ENCODE measurements at regions not wholly inside any gene's neighbourhood (a gene's known extent, or its start where the extent isn't known, plus 50 kb on each side); places are given as distances from the start of the nearest gene placed in this dataset.
"Not testable (repeated sequence)": the region's sequence is repeated elsewhere in the genome, so short reads cannot be mapped to it uniquely, and the experiment has no call there.

- DNase-seq (ENCODE audit: low spot score), result no peak
Observed at GRCh38 chr1:219560856-219561255, 52.0 kb downstream of the ZC3H11B start.

- no peak for DNase-seq (ENCODE audit: low spot score)
Observed at GRCh38 chr1:219559899-219560298, 53.0 kb downstream of the ZC3H11B start.

- DNase-seq (ENCODE audit: low spot score), result no peak
Observed at GRCh38 chr1:219555806-219556205, 57.1 kb downstream of the ZC3H11B start.

DNA sequence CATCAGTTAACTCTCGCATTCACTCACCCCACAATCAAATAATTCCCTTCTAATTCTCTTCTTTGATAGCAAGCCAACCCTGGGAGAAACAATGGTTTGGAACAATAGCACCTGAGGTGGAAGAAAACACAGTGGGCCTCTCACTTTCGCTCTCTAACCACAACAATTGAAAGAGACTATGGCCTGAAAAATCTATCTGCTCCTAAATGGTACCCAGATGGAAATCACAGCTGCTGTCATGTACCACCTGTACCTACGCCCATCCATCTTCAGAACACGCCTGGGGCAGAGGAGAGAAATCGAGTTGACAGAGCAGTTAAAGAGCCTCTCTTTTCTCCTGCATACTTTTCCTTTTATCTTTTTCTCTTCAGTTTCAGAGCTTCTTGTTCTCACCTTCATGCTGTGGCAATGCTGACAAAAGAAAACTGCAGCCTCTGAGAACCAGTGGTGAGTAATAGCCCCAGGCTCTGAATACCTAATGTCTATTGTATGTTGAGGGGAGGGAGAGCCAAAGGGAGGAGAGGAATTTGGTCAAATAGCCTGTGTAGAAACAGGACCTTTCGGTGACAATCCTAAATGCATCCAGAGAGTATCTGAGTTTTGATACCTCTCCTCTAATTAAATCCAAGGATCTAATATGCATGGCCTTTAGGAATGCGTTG is 57.7 kb downstream of the ZC3H11B start:
- no peak for DNase-seq (ENCODE audit: low spot score)

DNA sequence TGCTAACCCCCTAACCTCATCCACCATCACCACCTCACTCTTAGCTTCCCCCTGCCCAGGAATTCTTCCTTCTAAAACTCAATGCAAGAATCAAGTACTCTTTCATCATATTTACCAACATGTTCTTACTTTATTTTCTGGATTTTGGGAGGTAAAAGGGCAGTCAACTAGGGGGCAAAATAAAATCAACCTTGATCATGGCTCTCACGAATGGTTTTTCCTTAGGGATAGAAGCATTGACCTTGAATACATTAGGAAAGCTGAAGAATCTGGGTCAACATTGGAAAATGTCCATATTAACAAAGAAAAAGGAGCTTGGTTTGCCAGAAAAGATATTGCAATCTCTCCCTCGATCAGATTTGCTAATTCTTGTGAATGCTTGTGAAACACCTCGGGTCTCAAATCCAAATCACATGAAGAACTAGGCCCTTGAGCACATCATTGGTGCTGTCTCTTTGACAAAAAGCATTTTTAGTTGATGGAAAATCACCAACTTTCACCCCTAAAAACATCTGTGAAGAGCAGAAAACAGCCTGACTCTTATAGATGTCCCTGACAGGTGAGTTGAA is 58.9 kb downstream of the ZC3H11B start:
- no peak for DNase-seq (ENCODE audit: low spot score)

DNA sequence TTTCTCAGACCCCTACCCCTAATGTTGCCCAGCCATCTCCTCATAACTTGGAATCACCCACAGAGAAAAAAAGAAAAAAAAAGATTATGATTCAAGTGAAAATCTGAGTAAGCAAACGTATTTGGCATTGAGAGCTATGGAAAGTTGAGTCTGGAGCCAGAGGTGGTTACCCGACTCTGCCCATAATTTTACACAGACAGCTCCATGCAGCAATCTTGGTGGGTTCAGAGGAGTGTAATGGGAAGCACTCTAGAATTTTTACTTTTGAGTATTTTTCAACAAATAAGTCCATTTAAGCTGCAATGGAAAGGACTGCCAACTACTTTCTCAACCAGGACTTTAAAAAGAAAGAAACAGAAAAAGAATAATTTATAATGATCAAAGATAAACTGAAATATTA is 62.7 kb downstream of the ZC3H11B start:
- DNase-seq (ENCODE audit: low spot score), result no peak

GRCh38 chr1:219549215-219549614 is 63.7 kb downstream of the ZC3H11B start:
- DNase-seq (ENCODE audit: low spot score), result no peak

GRCh38 chr1:219548386-219548785 is 64.5 kb downstream of the ZC3H11B start:
- DNase-seq (ENCODE audit: low spot score), result no peak

GRCh38 chr1:219545756-219546155 is 67.1 kb downstream of the ZC3H11B start:
- DNase-seq (ENCODE audit: low spot score), result not testable (repeated sequence)

DNA sequence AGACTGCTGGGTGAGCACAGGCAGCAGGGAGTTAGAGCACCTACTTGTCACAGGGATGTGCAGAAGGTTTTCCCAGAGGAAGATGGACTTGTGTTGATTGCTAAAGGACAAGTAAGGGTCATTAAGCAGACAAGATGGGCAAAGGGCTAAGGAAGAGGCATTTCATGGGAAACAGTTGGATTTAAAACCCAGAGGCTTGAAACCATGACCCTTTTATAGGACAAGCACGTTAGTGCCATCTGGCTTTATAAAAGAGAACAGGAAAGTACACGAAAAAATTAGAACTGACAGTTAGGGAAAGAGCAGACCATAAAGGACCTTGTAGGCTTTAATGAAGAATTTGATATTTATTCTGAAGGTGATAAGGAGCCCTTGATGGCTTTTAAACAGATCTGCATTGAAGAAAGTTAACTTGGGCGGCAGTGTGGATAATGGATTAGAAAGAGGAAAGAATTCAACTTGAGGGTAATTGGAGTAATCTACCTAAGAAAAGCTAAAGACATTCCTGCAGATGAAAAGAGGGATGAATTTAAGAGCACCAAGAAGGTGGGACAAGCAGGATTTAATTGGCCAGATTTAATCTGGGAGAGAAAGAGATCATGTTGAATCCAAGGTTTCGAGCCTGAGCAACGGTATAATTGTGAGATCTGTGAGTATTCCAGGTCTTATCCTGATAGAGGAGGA is 68.6 kb downstream of the ZC3H11B start:
- no peak for DNase-seq (ENCODE audit: low spot score)

DNA sequence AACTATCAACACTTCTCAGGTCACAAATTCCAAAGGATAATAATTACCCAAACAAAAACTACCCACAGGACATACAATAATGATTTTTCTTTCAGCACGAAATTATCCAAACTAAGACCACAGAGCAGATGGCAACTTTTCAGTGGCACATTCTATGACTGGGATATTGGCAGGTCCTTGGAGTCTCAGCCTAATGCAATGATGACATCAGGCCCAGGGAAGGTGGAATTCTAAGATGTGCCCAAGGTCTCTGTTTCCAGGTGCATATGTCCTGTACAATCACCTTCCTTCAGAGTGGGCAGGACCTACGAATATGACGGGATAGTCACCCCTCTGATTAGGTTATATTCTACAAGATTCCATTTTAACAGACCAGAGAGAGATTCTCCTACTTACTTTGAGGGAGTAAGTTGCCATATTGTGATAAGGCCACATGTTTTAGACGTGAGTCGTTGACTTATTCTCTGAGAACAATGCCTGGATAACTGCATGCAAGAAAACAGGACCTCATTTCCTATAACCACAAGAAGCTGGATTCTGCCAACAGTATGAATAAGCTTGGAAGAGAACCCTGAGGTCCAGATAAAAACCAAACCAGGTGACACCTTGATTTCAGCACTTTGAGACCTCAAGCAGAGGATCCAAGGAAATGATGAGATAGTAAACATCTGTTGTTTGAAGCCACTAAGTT is 69.9 kb downstream of the ZC3H11B start:
- DNase-seq (ENCODE audit: low spot score), result no peak

- DNase-seq (ENCODE audit: low spot score), result no peak
Observed at GRCh38 chr1:219541946-219542345, 71.0 kb downstream of the ZC3H11B start.

GRCh38 chr1:219539645-219540254 is 73.2 kb downstream of the ZC3H11B start:
- DNase-seq (ENCODE audit: low spot score), result no peak

DNA sequence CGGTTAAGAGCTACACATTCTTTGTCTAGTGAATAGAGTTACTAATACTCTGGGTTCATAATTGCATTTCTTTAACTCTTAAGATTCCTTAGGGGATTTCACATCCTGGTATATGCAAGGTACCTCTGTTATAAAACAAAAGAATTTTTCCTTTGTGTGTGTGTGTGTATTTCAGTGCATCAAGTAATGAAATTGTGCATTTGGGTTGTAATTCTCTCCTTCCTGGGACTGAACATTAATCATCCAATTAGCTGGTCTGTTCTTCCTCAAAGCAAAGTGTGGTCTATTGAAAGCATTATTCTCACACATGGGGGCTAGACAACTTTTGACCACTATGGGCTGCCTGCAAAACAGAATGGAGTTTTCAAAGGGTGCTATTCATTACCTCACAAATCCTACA is 74.0 kb downstream of the ZC3H11B start:
- DNase-seq (ENCODE audit: low spot score), result no peak

GRCh38 chr1:219537223-219537631 is 75.7 kb downstream of the ZC3H11B start:
- DNase-seq (ENCODE audit: low spot score), result no peak

- no peak for DNase-seq (ENCODE audit: low spot score)
Observed at GRCh38 chr1:219536038-219536437, 76.9 kb downstream of the ZC3H11B start.

DNA sequence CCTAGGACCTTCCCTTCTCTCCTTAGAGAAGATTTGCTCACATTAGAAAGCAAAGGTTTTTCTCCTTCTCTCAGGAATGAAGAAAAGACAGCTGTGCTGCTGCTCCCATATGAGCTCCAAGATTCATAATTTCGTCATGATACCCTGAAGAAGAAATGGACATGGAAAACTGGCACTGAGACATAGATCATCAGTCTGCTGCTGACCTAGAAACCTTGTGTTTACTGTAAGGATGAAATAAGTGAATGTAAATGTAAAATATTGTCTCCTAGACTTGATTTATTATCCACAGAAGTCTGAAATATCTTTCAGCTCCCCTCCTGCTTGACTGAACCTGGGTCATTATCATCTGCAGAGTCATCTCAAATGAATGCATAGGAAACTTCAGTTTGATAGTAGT is 77.9 kb downstream of the ZC3H11B start:
- no peak for DNase-seq (ENCODE audit: low spot score)

DNA sequence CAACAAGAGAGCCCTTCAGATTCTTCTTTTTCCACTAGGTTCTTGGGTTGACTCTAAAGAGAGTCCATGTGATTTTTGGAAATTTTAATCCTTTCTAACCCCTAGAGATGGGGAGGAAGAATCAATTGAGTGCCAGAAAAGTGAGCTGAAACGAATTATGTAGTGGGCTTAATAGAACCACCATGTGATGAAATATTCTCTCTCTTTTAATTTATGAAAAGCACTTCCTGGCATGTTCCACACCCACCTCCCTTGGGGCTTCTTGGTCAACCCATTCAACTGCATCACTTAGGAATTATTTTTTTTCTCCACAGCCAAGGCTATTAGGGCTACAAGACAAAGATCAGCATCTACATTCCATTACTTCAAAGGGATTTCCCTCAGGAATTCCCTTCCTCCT is 79.6 kb downstream of the ZC3H11B start:
- no peak for DNase-seq (ENCODE audit: low spot score)

DNA sequence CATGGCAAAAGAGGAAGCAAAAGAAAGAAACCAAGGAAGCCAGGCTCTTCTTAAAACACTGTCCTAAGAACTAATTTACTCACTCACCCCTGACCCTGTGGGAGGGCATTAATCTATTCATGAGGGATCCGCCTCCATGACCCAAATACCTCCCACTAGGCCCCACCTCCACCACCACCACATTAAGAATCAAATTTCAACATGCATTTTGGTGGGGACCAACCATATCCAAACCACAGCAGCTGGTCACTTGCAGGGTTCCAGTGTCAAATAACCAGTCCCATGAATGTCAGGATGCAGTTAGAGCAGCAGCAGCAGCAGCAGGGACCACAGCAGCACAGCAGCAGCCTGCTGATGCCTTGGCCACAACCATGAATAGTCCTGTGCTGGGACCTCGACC is 83.8 kb downstream of the ZC3H11B start:
- DNase-seq (ENCODE audit: low spot score), result no peak

DNA sequence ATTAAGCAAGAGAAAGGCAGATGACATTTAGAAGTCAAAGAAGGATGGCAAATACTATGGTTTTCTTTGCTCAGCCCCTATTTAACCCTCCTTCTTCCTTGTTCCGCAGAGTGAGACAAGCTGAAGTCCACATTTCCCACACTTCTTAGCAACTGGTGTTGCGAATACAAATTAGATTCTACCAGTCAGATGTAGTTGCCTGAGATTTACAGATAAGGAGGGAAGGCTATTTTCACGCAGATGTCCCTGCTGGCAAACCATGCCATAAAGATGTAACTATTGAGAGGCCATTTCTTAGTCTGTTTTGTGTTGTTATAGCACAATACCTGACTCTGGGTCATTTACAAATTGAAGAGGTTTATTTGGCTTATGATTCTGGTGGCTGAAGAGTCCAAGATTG is 84.3 kb downstream of the ZC3H11B start:
- no peak for DNase-seq (ENCODE audit: low spot score)

GRCh38 chr1:219527994-219528393 is 84.9 kb downstream of the ZC3H11B start:
- DNase-seq (ENCODE audit: low spot score), result no peak

- DNase-seq (ENCODE audit: low spot score), result no peak
Observed at GRCh38 chr1:219526074-219526473, 86.8 kb downstream of the ZC3H11B start.

GRCh38 chr1:219523411-219523810 is 89.5 kb downstream of the ZC3H11B start:
- no peak for DNase-seq (ENCODE audit: low spot score)

Measured in HuH-7 (cell line).